Aorta (tissue), 5 donors: ENCODE measurements at regions not wholly inside any gene's neighbourhood (a gene's known extent, or its start where the extent isn't known, plus 50 kb on each side); places are given as distances from the start of the nearest gene placed in this dataset.

Experiments used
- ATAC-seq: fragments of 200-7000 bp; cut with Tn5 transposase; one replicate; pipeline ENCODE4 v1.9.1; 2022; ENCODE audit warnings: moderate library complexity; ENCODE audit not compliant: low FRiP score
- DNase-seq, 2 donors: peaks; one replicate each; pipeline ENCODE4 v3.0.0-alpha.2; 2020
- H3K27ac ChIP-seq, 2 donors: one replicate each; pipeline ENCODE4 v1.5.1; 2013; ENCODE audit warnings: low read length in 2 of 2, mild to moderate bottlenecking in 2 of 2, moderate library complexity in 2 of 2, control low read depth in 1 of 2, inconsistent platforms in 1 of 2, low read depth in 1 of 2
- H3K27me3 ChIP-seq, 2 donors: one replicate each; pipeline ENCODE4 v1.6.1; 2013; ENCODE audit warnings: control low read depth in 1 of 2, low read length in 1 of 2, mild to moderate bottlenecking in 1 of 2, moderate library complexity in 1 of 2; ENCODE audit not compliant: insufficient read depth in 2 of 2, control insufficient read depth in 1 of 2
- H3K36me3 ChIP-seq, 2 donors: one replicate each; pipeline ENCODE4 v1.6.1; 2013; ENCODE audit warnings: control low read depth in 1 of 2, low read length in 1 of 2, mild to moderate bottlenecking in 1 of 2; ENCODE audit not compliant: insufficient read depth in 2 of 2, control insufficient read depth in 1 of 2
- H3K4me1 ChIP-seq, 2 donors: one replicate each; pipeline ENCODE4 v1.6.1; 2013; ENCODE audit warnings: low read length in 2 of 2, control low read depth in 1 of 2, mild to moderate bottlenecking in 1 of 2, moderate library complexity in 1 of 2; ENCODE audit not compliant: insufficient read depth in 2 of 2, control insufficient read depth in 1 of 2
- H3K4me3 ChIP-seq, 2 donors: one replicate each; pipeline ENCODE4 v1.5.1; 2013; ENCODE audit warnings: low read length in 2 of 2, control low read depth in 1 of 2, mild to moderate bottlenecking in 1 of 2
- H3K9me3 ChIP-seq: one replicate; pipeline ENCODE4 v1.6.1; 2013; ENCODE audit warnings: mild to moderate bottlenecking, low read length; ENCODE audit not compliant: control insufficient read depth
- WGBS, 2 donors: extraction: QIAGEN DNeasy Blood & Tissue Kit; methylation state at CpG; one replicate each; pipeline ENCODE4 v1.1.7; 2013; 5-methylcytosine and 5-hydroxymethylcytosine counted together
- intact Hi-C, 2 donors: fragments of 100-400 bp; cut with DNase I; formaldehyde crosslinking; loops; one replicate each; pipeline versions ENCODE4 v1.14.2 to v1.15.0; 2022
- donor health status: healthy with polysubstance abuse.
- donor health status: Bipolar disorder and iron deficiency.
- donor health status: DM: no; HTN: no; CAD: no.
- donor health status: DM: no; HTN: no; CAD: no.
- donor health status: DM: yes; HTN: yes; CAD: no.

DNA sequence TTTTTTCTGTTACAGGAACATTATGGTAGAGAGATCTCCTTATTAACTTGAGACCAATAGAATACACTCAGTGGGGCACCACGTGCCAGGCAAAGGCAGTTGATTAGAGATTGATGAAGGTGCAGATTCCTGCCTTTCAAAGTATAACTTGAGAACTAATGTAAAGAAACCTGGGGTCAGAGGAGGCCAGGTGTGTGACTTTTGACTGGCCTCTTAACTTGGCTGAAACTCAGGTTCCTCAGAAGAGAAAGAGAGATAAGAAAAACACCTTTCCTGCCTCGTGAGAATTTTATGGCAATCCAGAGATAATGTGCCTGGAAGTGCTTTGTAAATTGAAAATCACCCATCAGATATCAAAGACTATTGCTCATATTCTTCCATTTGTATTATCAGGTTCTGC, 110.7 kb upstream of the GZMB start:
- no peak overlapping the region for H3K4me3 ChIP-seq
- WGBS, 2 donors: 49 to 53% methylated on average over 2 of the region's 2 CpGs
- no peaks in the 10 kb centered on the region for H3K4me1 ChIP-seq
- no peaks in the 10 kb centered on the region for H3K9me3 ChIP-seq
- DNase-seq: no peak
- intact Hi-C loops: no loop called here
- no peaks in the 10 kb centered on the region for H3K27me3 ChIP-seq
- ATAC-seq: no peak
- no peak overlapping the region for H3K27ac ChIP-seq
- no peaks in the 10 kb centered on the region for H3K36me3 ChIP-seq

DNA sequence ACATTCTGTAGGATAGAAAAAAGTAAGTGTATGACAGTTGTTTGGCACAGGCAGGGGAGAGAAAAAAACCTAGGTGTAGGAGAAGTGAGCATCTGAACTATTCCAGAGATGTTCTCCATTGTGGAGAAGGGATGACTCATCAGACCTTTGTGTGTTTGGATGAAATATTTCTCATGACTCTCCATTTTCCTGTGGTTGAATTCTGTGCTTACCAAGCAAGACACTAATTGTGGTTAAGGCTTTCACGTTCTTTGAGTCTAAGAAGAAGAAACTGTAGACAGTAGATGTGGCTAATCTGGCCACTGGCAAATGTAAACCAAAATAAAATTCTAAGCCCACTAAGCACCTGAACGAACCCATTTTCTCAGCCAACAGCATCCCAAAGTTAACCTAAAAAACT, 107.9 kb upstream of the GZMB start:
- no peak for ATAC-seq

DNA sequence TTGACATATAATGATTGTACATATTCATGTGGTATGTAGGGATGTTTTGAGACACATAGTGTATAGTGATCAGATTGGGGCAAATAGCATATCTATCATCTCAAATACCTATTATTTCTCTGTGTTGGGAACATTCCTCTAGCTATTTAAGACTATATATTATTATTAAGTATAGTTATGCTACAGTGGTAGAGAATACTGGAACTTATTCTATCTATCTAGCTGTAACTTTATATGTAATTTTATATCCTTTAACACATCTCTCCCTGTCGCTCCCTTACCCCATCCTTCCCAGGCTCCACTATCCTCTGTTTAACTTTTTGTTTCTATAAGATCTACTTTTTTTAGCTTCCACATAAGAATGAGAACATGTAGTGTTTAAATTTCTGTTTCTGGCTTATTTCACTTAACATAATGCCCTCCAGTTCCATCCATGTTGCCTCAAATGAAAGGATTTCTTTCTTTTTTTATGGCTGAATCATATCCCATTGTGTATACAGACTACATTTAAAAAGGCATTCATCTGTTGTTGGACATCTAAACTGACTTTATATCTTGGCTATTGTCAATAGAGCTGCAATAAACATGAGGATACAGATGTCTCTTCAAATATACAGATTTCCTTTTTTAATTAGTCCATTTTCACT, 102.1 kb upstream of the GZMB start:
- Histone ChIP-seq H3K9me3 (no peaks in the 10 kb centered on the region), H3K27me3 (no peaks in the 10 kb centered on the region), H3K36me3 (no peaks in the 10 kb centered on the region), H3K27ac (no peak overlapping the region), H3K4me1 (no peaks in the 10 kb centered on the region), H3K4me3 (no peak overlapping the region)
- 57 to 58% methylated on average over 1 of the region's 1 CpG for WGBS, 2 donors
- intact Hi-C loops: no loop called here
- ATAC-seq (no peak), DNase-seq (no peak)

More for the DNA sequence above, 107.9 kb upstream of the GZMB start:
- Histone ChIP-seq H3K27ac (no peak overlapping the region), H3K27me3 (no peaks in the 10 kb centered on the region), H3K9me3 (no peaks in the 10 kb centered on the region), H3K36me3 (no peaks in the 10 kb centered on the region), H3K4me1 (no peaks in the 10 kb centered on the region), H3K4me3 (no peak overlapping the region)
- WGBS, 2 donors: 63 to 68% methylated on average over 2 of the region's 2 CpGs
- no peak for DNase-seq
- intact Hi-C loops: no loop called here

DNA sequence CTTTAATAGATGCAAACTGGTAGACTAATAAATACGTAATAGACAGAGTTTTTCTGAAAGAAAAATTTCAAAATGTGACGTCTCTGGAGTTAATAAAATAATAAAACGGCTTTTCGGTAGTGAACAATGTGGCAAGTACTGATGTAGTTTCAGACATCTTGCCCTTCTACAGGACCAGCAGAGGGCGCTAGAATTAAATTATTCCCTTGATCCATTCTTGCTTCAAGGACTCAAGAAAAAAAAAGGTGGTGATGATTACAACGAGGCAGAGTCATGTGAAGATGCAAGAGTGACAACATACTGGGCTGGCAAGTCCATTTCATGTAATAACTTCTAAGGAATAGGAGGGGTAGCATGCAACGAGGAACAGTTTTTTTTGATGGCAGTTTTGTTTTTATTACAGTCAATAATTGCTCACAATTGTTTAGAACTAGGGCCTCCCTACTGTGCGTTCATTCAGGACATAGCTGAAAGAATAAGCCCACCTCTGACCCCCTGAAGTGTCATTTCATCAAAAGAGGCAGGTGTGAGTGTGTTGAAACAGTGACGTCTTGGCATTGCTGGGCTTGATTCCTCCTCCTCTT, 101.0 kb upstream of the GZMB start:
- Histone ChIP-seq H3K9me3 (no peaks in the 10 kb centered on the region), H3K36me3 (no peaks in the 10 kb centered on the region), H3K27ac (no peak overlapping the region), H3K27me3 (no peaks in the 10 kb centered on the region), H3K4me1 (no peaks in the 10 kb centered on the region), H3K4me3 (no peak overlapping the region)
- intact Hi-C loops: no loop called here
- WGBS, 2 donors: 22 to 24% methylated on average over 9 of the region's 9 CpGs
- DNase-seq (no peak), ATAC-seq (no peak)

DNA sequence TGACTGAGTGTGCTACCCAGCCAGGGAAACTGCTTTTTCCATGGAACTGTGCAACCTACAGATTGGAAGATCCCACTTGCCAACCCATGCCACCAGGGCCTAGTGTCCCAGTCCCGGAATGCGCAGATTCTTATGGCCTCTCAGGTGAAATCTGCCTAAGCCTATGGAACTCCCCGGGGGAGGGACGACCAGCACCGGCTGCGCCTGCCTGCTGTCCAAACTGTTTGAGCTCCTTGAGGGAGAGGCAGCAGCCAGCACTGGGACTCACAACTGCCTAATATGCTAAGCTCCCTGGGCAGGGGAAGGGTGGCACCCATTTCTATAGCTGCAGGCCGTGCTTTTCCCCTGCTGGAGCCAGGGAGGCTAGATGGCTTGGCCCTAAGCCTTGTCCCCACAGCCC, 92.5 kb upstream of the GZMB start:
- ATAC-seq: no peak
- Histone ChIP-seq H3K4me1 (no peaks in the 10 kb centered on the region), H3K9me3 (no peaks in the 10 kb centered on the region), H3K27me3 (no peaks in the 10 kb centered on the region), H3K4me3 (no peak overlapping the region), H3K36me3 (no peaks in the 10 kb centered on the region), H3K27ac (no peak overlapping the region)
- WGBS, 2 donors: 81 to 85% methylated on average over 7 of the region's 7 CpGs
- intact Hi-C loops: no loop called here
- no peak for DNase-seq

DNA sequence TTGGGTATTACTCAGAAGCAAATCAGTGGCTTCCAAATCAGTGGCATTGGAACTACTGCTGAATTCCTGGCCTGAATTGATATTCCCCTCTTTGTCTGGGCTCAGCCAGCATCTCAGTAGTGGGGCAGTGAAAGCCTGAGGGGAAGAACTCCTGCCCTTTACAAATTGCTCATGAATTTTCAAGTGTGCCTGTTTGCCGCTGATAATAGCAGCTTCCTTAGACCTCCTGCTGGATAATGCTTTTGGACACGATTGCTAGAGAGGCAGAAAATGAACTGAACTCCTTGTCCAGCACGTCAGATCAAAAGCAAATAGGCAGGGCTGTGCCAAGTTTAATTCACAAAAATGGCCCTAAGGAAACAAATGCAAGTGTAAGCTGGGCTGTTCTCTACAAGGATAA, 91.3 kb upstream of the GZMB start:
- Histone ChIP-seq H3K4me1 (no peaks in the 10 kb centered on the region), H3K27ac (no peak overlapping the region), H3K9me3 (no peaks in the 10 kb centered on the region), H3K27me3 (no peaks in the 10 kb centered on the region), H3K4me3 (no peak overlapping the region), H3K36me3 (no peaks in the 10 kb centered on the region)
- WGBS, 2 donors: 28% methylated on average over 3 of the region's 3 CpGs
- intact Hi-C loops: no loop called here
- ATAC-seq (no peak), DNase-seq (no peak)

DNA sequence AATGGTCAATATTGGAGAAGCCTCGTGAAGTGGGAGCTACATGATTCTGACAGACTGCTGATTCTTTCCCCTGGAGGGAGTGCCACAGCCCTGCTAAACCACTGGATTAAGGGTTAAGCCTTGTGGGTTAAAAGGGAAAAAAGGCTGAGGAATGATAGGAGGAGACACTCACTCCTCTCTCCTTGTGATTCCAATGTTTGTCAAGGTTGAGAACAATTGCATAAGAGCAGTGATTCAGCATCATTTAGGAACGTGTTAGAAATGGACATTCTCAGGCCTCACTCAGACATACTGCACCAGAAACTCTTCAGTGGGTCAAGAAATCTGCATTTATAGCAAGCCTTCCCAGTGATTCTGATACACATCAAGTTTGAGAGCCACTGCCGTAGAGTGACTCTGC, 87.8 kb upstream of the GZMB start:
- H3K27ac ChIP-seq: no peak overlapping the region
- H3K36me3 ChIP-seq: no peaks in the 10 kb centered on the region
- H3K27me3 ChIP-seq: no peaks in the 10 kb centered on the region
- H3K9me3 ChIP-seq: no peaks in the 10 kb centered on the region
- ATAC-seq (no peak), DNase-seq (no peak)
- intact Hi-C loops: no loop called here
- no peak overlapping the region for H3K4me3 ChIP-seq
- no peaks in the 10 kb centered on the region for H3K4me1 ChIP-seq
- WGBS, 2 donors: 55 to 57% methylated on average over 3 of the region's 3 CpGs

DNA sequence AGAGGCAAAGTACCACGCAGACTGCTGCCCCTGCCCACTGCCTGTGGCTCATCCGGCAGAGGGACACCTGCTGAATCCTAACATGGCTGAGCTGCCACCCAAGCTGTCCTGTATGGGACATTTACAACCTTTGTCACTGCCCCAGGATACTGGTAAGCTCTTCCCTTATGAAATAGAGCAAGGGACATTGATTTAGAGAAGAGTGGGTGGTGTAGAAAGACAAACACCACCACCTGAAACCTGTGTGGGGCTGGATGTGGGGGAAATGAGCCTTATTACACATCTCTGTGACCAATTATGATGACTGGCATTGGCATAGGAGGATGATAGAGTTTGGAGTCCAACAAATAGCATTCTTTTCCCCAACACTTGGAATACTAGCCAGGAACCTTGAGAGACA, 81.2 kb upstream of the GZMB start:
- DNase-seq (no peak), ATAC-seq (no peak)
- H3K4me3 ChIP-seq: no peak overlapping the region
- intact Hi-C loops: no loop called here
- no peaks in the 10 kb centered on the region for H3K9me3 ChIP-seq
- no peaks in the 10 kb centered on the region for H3K36me3 ChIP-seq
- H3K4me1 ChIP-seq: no peaks in the 10 kb centered on the region
- no peak overlapping the region for H3K27ac ChIP-seq
- H3K27me3 ChIP-seq: no peaks in the 10 kb centered on the region
- 88 to 93% methylated on average over 2 of the region's 2 CpGs for WGBS, 2 donors

DNA sequence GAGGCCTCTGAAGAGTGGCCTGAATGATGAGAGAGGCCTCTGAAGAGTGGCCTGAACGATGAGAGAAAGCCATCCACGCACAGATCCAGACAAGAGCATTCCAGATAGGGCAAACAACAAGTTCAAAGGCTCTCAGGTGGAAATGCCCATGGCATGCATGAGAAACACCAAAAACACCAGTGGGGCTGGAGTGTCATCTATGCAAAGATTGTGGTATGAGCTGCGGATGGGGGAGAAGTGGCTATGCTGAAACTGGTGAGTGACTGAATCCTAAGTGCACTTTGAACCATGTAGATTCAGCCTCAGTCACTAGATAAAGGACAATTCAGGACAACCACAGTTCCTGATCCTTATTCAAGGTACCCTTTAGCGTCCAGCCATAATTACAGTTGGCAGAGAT, 79.4 kb upstream of the GZMB start:
- no peak overlapping the region for H3K4me3 ChIP-seq
- WGBS, 2 donors: 71 to 81% methylated on average over 4 of the region's 4 CpGs
- H3K4me1 ChIP-seq: no peaks in the 10 kb centered on the region
- intact Hi-C loops: loop anchor here (5.0 kb wide), 2 partner anchors 424 to 439 kb away; no protein-coding TSS in a partner anchor
- no peak for DNase-seq
- H3K36me3 ChIP-seq: no peaks in the 10 kb centered on the region
- H3K9me3 ChIP-seq: no peaks in the 10 kb centered on the region
- ATAC-seq: no peak
- H3K27me3 ChIP-seq: no peaks in the 10 kb centered on the region
- H3K27ac ChIP-seq: no peak overlapping the region
